GM12878 (cell line): ENCODE measurements at regions not wholly inside any gene's neighbourhood (a gene's known extent, or its start where the extent isn't known, plus 50 kb on each side); places are given as distances from the start of the nearest gene placed in this dataset.

Experiments
- ATAC-seq: fragments of 200-7000 bp; cut with Tn5 transposase; 3 replicates; pipeline ENCODE4 v1.9.1; 2020; ENCODE audit warnings: mild to moderate bottlenecking, moderate library complexity
- BruUV-seq: library from RNA; stranded (reverse); fragments of 400-500 nt; replicated peaks from 2 replicates; lab custom pipeline; 2021; lab: Mats Ljungman, UMichigan
- CTCF ChIA-PET: fragments of 300-600 bp; sonication (Branson Sonifier 250); formaldehyde crosslinking; extraction: SDS; loops from one replicate; lab custom pipeline; 2021; ENCODE audit warnings: inconsistent platforms; lab: Yijun Ruan, JAX
- POLR2A ChIA-PET: fragments of 350-600 bp; formaldehyde crosslinking; extraction: SDS; loops from one replicate; lab custom pipeline; 2021; ENCODE audit warnings: inconsistent platforms; lab: Charles Lee
- RAD21 ChIA-PET: fragments of 300-600 bp; sonication (Branson Sonifier 250); formaldehyde crosslinking; loops from one replicate; lab custom pipeline; 2023; ENCODE audit warnings: antibody characterized with exemption; ENCODE audit not compliant: unreplicated experiment; lab: Charles Lee
- SMC1A ChIA-PET: fragments of 300-600 bp; sonication (Branson Sonifier 250); formaldehyde crosslinking; loops from one replicate; lab custom pipeline; 2023; ENCODE audit not compliant: unreplicated experiment, uncharacterized antibody; lab: Charles Lee
- DNase-seq: peaks from one replicate; pipeline ENCODE4 v3.0.0-alpha.2; 2011; ENCODE audit warnings: low read depth, low spot score
- FAIRE-seq: peaks from 3 replicates; lab custom pipeline; 2011; peaks lifted over from hg19 to GRCh38; lab: Jason Lieb, UNC
- H2AFZ ChIP-seq: 2 replicates; pipeline ENCODE4 v1.6.0; 2011; ENCODE audit warnings: low read depth, low read length, control low read depth; ENCODE audit not compliant: control insufficient read depth
- H3K27ac ChIP-seq: 2 replicates; pipeline ENCODE4 v1.5.1; 2011; ENCODE audit warnings: control low read depth; ENCODE audit not compliant: control insufficient read depth, insufficient read depth
- H3K27me3 ChIP-seq, 2 experiments: replicated peaks in 1 of 2; 2 replicates each; pipeline versions ENCODE4 v1.6.0 to v1.6.1; 2011; ENCODE audit warnings: low read length in 1 of 2; ENCODE audit not compliant: control insufficient read depth in 2 of 2, insufficient read depth in 2 of 2
- H3K36me3 ChIP-seq, 2 experiments: 2 replicates each; pipeline ENCODE4 v1.5.1; 2011; ENCODE audit warnings: low read length in 1 of 2; ENCODE audit not compliant: control insufficient read depth in 2 of 2, insufficient read depth in 2 of 2
- H3K4me1 ChIP-seq: 2 replicates; pipeline ENCODE4 v1.6.1; 2011; ENCODE audit warnings: mild to moderate bottlenecking, low read length, moderate library complexity, mixed read lengths; ENCODE audit not compliant: control insufficient read depth, insufficient read depth
- H3K4me2 ChIP-seq: 2 replicates; pipeline ENCODE4 v1.6.0; 2011; ENCODE audit warnings: control low read depth; ENCODE audit not compliant: control insufficient read depth, insufficient read depth
- H3K4me3 ChIP-seq: fragments of 200-600 bp; sonication (generic); 2 replicates; pipeline ENCODE4 v1.5.1; 2016
- H3K79me2 ChIP-seq: 2 replicates; pipeline ENCODE4 v1.6.0; 2011; ENCODE audit warnings: low read length; ENCODE audit not compliant: control insufficient read depth, insufficient read depth
- H3K9ac ChIP-seq: 2 replicates; pipeline ENCODE4 v1.8.0; 2011; ENCODE audit warnings: low read length, control low read depth, mixed read lengths; ENCODE audit not compliant: control insufficient read depth, insufficient read depth
- H3K9me3 ChIP-seq: replicated peaks from 3 replicates; pipeline ENCODE4 v1.5.1; 2011; ENCODE audit warnings: mild to moderate bottlenecking, low read length; ENCODE audit not compliant: control insufficient read depth, insufficient read depth
- H4K20me1 ChIP-seq: 2 replicates; pipeline ENCODE4 v1.6.0; 2011; ENCODE audit not compliant: control insufficient read depth, insufficient read depth
- CBFB ChIP-seq: IDR thresholded peaks from 2 replicates; pipeline ENCODE4 v1.6.1; 2016; ENCODE audit warnings: antibody characterized with exemption, low read depth
- CBX3 ChIP-seq: fragments of 200-600 bp; sonication (generic); IDR thresholded peaks from 2 replicates; pipeline ENCODE4 v1.6.1; 2016; ENCODE audit warnings: low read depth, borderline replicate concordance
- ETV6 ChIP-seq, 2 experiments: fragments of 450-650 bp in 1 of 2; IDR thresholded peaks in 1 of 2; conservative IDR thresholded peaks in 1 of 2; 2 replicates each; pipeline ENCODE4 v1.6.1; 2014; ENCODE audit warnings: antibody characterized with exemption in 1 of 2, borderline replicate concordance in 1 of 2, low read depth in 1 of 2, mild to moderate bottlenecking in 1 of 2, moderate library complexity in 1 of 2
- FOXK2 ChIP-seq: fragments of 450-650 bp; IDR thresholded peaks from 2 replicates; pipeline ENCODE4 v1.6.1; 2017; ENCODE audit warnings: mild to moderate bottlenecking, moderate library complexity
- HSF1 ChIP-seq: fragments of 150-350 bp; IDR thresholded peaks from 2 replicates; pipeline ENCODE4 v1.6.1; 2014; ENCODE audit warnings: mild to moderate bottlenecking, low read depth, low read length
- ZBED1 ChIP-seq: IDR thresholded peaks from 2 replicates; pipeline ENCODE4 v1.6.1; 2016; ENCODE audit warnings: borderline replicate concordance
- ZNF592 ChIP-seq: fragments of 450-650 bp; IDR thresholded peaks from 2 replicates; pipeline ENCODE4 v1.6.1; 2017; ENCODE audit warnings: mild to moderate bottlenecking, moderate library complexity
- ZNF622 ChIP-seq: fragments of 450-650 bp; IDR thresholded peaks from 2 replicates; pipeline ENCODE4 v1.6.1; 2017; ENCODE audit warnings: mild to moderate bottlenecking, inconsistent platforms
- WGBS: methylation state at CpG from one replicate; pipeline ENCODE4 v1.1.6; 2016; ENCODE audit warnings: low lambda C conversion rate; ENCODE audit not compliant: insufficient replicate concordance, insufficient coverage; ENCODE audit errors: missing lambda C conversion rate; 5-methylcytosine and 5-hydroxymethylcytosine counted together
- in situ Hi-C: fragments of 300-500 bp; cut with MboI; formaldehyde crosslinking; loops from 9 replicates; pipeline ENCODE4 v1.14.3; 2018; ENCODE audit warnings: mixed read lengths
- intact Hi-C: fragments of 100-400 bp; cut with micrococcal nuclease; formaldehyde crosslinking; loops from one replicate; pipeline ENCODE4 v1.14.2; 2022; ENCODE audit not compliant: unreplicated experiment
- TF ChIP-seq, protein P1 (sequence below), 3 experiments: IDR thresholded peaks in 2 of 3; conservative IDR thresholded peaks in 1 of 3; 2 replicates each; pipeline ENCODE4 v1.5.1; 2011; ENCODE audit warnings: low read depth in 3 of 3, low read length in 3 of 3, mild to moderate bottlenecking in 3 of 3, control low read depth in 2 of 3, moderate library complexity in 2 of 3, inconsistent platforms in 1 of 3, mixed read lengths in 1 of 3; ENCODE audit not compliant: control insufficient read depth in 2 of 3, insufficient read depth in 1 of 3; ENCODE audit errors: extremely low read depth in 1 of 3
- TF ChIP-seq, protein P2 (sequence below): fragments of 450-650 bp; IDR thresholded peaks from 2 replicates; pipeline ENCODE4 v1.6.1; 2017; ENCODE audit warnings: borderline replicate concordance

- ChIA-PET POLR2A (no interaction called here), CTCF (no interaction called here), SMC1A (no interaction called here), RAD21 (no interaction called here)
- H2AFZ ChIP-seq: no peak overlapping the region
- no peaks in the 10 kb centered on the region for H3K36me3 ChIP-seq
- WGBS: 62% methylated on average over 8 of the region's 8 CpGs
- no peak overlapping the region for H3K4me3 ChIP-seq
- intact Hi-C loops (no loop called here), in situ Hi-C loops (no loop called here)
- H3K79me2 ChIP-seq: no peaks in the 10 kb centered on the region
- H3K4me1 ChIP-seq: no peaks in the 10 kb centered on the region
- no peak overlapping the region for H3K27ac ChIP-seq
- FAIRE-seq: no peak
- H4K20me1 ChIP-seq: no peaks in the 10 kb centered on the region
- BruUV-seq: no TSS peak
- H3K4me2 ChIP-seq: no peak overlapping the region
- DNase-seq: no peak
- no peak for ATAC-seq
- no peaks in the 10 kb centered on the region; a peak in 1 of 4 replicates for H3K27me3 ChIP-seq
- no peak overlapping the region for H3K9ac ChIP-seq
- no peaks in the 10 kb centered on the region for H3K9me3 ChIP-seq
- TF ChIP-seq, protein P1, sequence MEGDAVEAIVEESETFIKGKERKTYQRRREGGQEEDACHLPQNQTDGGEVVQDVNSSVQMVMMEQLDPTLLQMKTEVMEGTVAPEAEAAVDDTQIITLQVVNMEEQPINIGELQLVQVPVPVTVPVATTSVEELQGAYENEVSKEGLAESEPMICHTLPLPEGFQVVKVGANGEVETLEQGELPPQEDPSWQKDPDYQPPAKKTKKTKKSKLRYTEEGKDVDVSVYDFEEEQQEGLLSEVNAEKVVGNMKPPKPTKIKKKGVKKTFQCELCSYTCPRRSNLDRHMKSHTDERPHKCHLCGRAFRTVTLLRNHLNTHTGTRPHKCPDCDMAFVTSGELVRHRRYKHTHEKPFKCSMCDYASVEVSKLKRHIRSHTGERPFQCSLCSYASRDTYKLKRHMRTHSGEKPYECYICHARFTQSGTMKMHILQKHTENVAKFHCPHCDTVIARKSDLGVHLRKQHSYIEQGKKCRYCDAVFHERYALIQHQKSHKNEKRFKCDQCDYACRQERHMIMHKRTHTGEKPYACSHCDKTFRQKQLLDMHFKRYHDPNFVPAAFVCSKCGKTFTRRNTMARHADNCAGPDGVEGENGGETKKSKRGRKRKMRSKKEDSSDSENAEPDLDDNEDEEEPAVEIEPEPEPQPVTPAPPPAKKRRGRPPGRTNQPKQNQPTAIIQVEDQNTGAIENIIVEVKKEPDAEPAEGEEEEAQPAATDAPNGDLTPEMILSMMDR (IDR thresholded peaks at IDR 0.05 in 2 of 3, conservative IDR thresholded peaks at IDR 0.05 in 1 of 3; ENCODE audit: control insufficient read depth in 2 of 3, extremely low read depth in 1 of 3, insufficient read depth in 1 of 3, low read depth in 3 of 3, low read length in 3 of 3): no peak
- TF ChIP-seq ZNF592: no peak
- TF ChIP-seq CBX3: no peak
- TF ChIP-seq ETV6 (conservative IDR thresholded peaks at IDR 0.05 in 1 of 2, IDR thresholded peaks at IDR 0.05 in 1 of 2; ENCODE audit: borderline replicate concordance in 1 of 2, low read depth in 1 of 2): no peak
- no peak for TF ChIP-seq ZNF622
- no peak for TF ChIP-seq ZBED1
- TF ChIP-seq, protein P2, sequence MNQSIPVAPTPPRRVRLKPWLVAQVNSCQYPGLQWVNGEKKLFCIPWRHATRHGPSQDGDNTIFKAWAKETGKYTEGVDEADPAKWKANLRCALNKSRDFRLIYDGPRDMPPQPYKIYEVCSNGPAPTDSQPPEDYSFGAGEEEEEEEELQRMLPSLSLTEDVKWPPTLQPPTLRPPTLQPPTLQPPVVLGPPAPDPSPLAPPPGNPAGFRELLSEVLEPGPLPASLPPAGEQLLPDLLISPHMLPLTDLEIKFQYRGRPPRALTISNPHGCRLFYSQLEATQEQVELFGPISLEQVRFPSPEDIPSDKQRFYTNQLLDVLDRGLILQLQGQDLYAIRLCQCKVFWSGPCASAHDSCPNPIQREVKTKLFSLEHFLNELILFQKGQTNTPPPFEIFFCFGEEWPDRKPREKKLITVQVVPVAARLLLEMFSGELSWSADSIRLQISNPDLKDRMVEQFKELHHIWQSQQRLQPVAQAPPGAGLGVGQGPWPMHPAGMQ: no peak
- no peak for TF ChIP-seq FOXK2
- TF ChIP-seq HSF1: no peak
- TF ChIP-seq CBFB: no peak
These were observed 165.9 kb downstream of the NRN1 start for GRCh38 chr6:5840734-5841390.
